PC-3 (cell line): ENCODE measurements at regions not wholly inside any gene's neighbourhood (a gene's known extent, or its start where the extent isn't known, plus 50 kb on each side); places are given as distances from the start of the nearest gene placed in this dataset.

Experiments used
- ATAC-seq: fragments of 200-7000 bp; cut with Tn5 transposase; 2 replicates; pipeline ENCODE4 v1.9.1; 2020; ENCODE audit warnings: mild to moderate bottlenecking, moderate library complexity
- BruUV-seq: library from RNA; stranded (reverse); fragments of 400-500 nt; replicated peaks from 2 replicates; lab custom pipeline; 2021; lab: Mats Ljungman, UMichigan
- CTCF ChIA-PET: fragments of 300-600 bp; sonication (Branson Sonifier 250); formaldehyde crosslinking; loops from one replicate; lab custom pipeline; 2022; ENCODE audit warnings: antibody characterized with exemption; lab: Charles Lee
- POLR2A ChIA-PET: fragments of 300-600 bp; sonication (Branson Sonifier 250); formaldehyde crosslinking; loops from one replicate; lab custom pipeline; 2022; ENCODE audit warnings: antibody characterized with exemption; ENCODE audit not compliant: unreplicated experiment; lab: Charles Lee
- DNase-seq: peaks from one replicate; pipeline ENCODE4 v3.0.0-alpha.2; 2015
- H2AFZ ChIP-seq: fragments of 300-600 bp; sonication (generic); 2 replicates; pipeline ENCODE4 v1.6.0; 2016; ENCODE audit warnings: antibody characterized with exemption, low read length
- H3F3A ChIP-seq: fragments of 300-600 bp; sonication (generic); one replicate; pipeline ENCODE4 v1.6.0; 2017; ENCODE audit warnings: antibody characterized with exemption, low read length, control low read depth, mild to moderate bottlenecking; ENCODE audit not compliant: unreplicated experiment
- H3K27ac ChIP-seq: fragments of 300-600 bp; sonication (generic); 2 replicates; pipeline ENCODE4 v1.5.1; 2016; ENCODE audit warnings: mild to moderate bottlenecking, low read length
- H3K27me3 ChIP-seq: fragments of 300-600 bp; sonication (generic); 2 replicates; pipeline ENCODE4 v1.6.1; 2016; ENCODE audit warnings: low read length, mixed read lengths
- H3K36me3 ChIP-seq: fragments of 300-600 bp; sonication (generic); 2 replicates; pipeline ENCODE4 v1.6.1; 2016; ENCODE audit warnings: low read depth, mixed run types, low read length, mixed read lengths
- H3K4me1 ChIP-seq: fragments of 300-600 bp; sonication (generic); 2 replicates; pipeline ENCODE4 v1.5.1; 2016; ENCODE audit warnings: low read length; ENCODE audit not compliant: insufficient read depth
- H3K4me2 ChIP-seq: fragments of 300-600 bp; sonication (generic); 2 replicates; pipeline ENCODE4 v1.6.0; 2016; ENCODE audit warnings: low read length
- H3K4me3 ChIP-seq: fragments of 300-600 bp; sonication (generic); 2 replicates; pipeline ENCODE4 v1.5.1; 2016; ENCODE audit warnings: mild to moderate bottlenecking, low read length, mixed read lengths
- H3K79me2 ChIP-seq: fragments of 300-600 bp; sonication (generic); 2 replicates; pipeline ENCODE4 v1.6.1; 2017; ENCODE audit warnings: low read length, mixed read lengths
- H3K9ac ChIP-seq: fragments of 300-600 bp; sonication (generic); 2 replicates; pipeline ENCODE4 v1.6.0; 2016; ENCODE audit warnings: mild to moderate bottlenecking, low read length
- H3K9me2 ChIP-seq: fragments of 300-600 bp; sonication (generic); replicated peaks from 2 replicates; pipeline ENCODE4 v1.6.1; 2016; ENCODE audit warnings: mixed run types, low read length, mixed read lengths
- H3K9me3 ChIP-seq: fragments of 300-600 bp; sonication (generic); 2 replicates; pipeline ENCODE4 v1.6.1; 2016; ENCODE audit warnings: low read length, mixed read lengths
- H4K20me1 ChIP-seq: fragments of 300-600 bp; sonication (generic); 2 replicates; pipeline ENCODE4 v1.6.1; 2016; ENCODE audit warnings: low read length, mixed read lengths
- EZH2 ChIP-seq: fragments of 300-600 bp; sonication (generic); IDR thresholded peaks from one replicate; pipeline ENCODE4 v1.6.1; 2017; ENCODE audit warnings: antibody characterized with exemption, mild to moderate bottlenecking, low read length; ENCODE audit not compliant: unreplicated experiment
- EZH2phosphoT487 ChIP-seq: fragments of 300-600 bp; sonication (generic); IDR thresholded peaks from 2 replicates; pipeline ENCODE4 v1.6.1; 2018; ENCODE audit warnings: mild to moderate bottlenecking, antibody characterized with exemption, low read length, borderline replicate concordance
- intact Hi-C: fragments of 100-400 bp; cut with micrococcal nuclease; formaldehyde crosslinking; loops from 2 replicates; pipeline ENCODE4 v1.9.0; 2023
- TF ChIP-seq, protein P1 (sequence below): fragments of 300-600 bp; sonication (generic); conservative IDR thresholded peaks from 2 replicates; pipeline ENCODE4 v1.5.1; 2017; ENCODE audit warnings: antibody characterized with exemption, low read depth, mild to moderate bottlenecking, low read length

DNA sequence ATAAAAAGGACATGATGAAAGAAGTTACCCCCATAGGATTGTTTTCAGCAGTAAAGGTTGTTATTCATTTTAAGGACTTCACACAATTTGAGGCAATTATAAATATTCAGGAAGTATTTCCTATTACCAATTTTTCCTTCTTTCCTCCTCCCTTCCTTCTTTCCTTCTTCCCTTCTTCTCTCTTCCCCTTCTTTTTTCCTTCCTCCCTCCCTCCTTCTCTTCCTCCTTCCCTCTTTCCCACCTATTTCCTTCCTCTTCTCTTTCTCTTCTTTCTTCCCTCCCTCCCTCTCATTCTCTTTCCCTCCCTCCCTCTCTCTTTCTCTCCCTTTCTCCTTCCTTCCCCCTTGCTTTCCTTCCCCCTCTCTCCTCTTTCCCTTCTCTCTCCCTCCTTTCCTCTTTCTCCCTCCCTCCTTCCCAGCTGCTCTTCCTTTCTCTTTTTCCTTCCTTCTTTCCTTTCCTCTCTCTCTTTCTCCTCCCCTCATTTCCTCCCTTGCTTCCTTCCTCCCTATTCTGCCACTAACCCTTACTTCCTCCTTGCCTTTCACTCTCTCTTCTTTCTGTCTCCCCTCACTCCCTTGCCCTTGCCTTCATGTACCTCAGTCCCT lies 105.1 kb downstream of the ADRB2 start:
- no peak overlapping the region for H3K27ac ChIP-seq
- no peak overlapping the region for H2AFZ ChIP-seq
- intact Hi-C loops, result no loop called here
- DNase-seq (no peak), ATAC-seq (no peak)
- H3F3A ChIP-seq, result no peaks in the 10 kb centered on the region
- H3K36me3 ChIP-seq, result no peaks in the 10 kb centered on the region
- no peaks in the 10 kb centered on the region for H4K20me1 ChIP-seq
- ChIA-PET POLR2A (interaction anchor here (0.5 kb wide), 1 partner anchor 11 kb away, joined by 3 read pairs; no protein-coding TSS in a partner anchor), CTCF (interaction anchor here (0.6 kb wide), 1 partner anchor 152 kb away, joined by 3 read pairs; no protein-coding TSS in a partner anchor)
- no peaks in the 10 kb centered on the region for H3K9me3 ChIP-seq
- H3K4me1 ChIP-seq, result peaks cover 6% of the 10 kb centered on the region; the same call in 1 of the 2 replicates
- no TSS peak for BruUV-seq
- H3K4me3 ChIP-seq, result no peak overlapping the region
- no peak overlapping the region for H3K9ac ChIP-seq
- no peaks in the 10 kb centered on the region for H3K79me2 ChIP-seq
- no peak for TF ChIP-seq EZH2phosphoT487
- no peaks in the 10 kb centered on the region for H3K9me2 ChIP-seq
- no peaks in the 10 kb centered on the region for H3K27me3 ChIP-seq
- no peak overlapping the region for H3K4me2 ChIP-seq

DNA sequence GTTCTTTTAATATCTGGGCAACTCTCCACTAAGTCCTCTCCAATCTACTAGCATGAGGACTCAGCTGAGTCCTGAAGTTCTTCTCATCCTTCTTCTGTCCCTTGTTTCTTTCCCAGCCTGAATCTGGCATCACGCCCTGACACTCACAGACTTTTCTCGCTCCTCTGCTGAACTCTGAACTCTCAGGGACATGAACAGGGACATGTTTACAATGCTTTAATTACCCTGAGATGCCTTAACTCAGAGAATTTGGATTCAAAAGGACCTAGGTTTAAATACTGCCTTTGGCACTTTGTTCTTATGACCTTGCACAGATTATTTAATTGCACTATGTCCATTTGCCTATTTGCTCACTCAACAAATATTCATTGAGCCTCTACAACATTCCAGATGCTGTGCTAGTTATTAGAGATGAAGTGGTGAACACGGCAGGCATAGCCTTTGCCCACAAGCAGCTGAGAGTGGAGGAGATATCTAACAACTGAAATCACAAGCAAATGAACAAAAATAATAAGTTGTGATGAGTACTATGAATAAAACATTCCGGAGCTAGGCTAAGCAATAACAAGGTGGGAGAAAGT lies 106.0 kb downstream of the ADRB2 start:
- H3K27me3 ChIP-seq, result no peaks in the 10 kb centered on the region
- BruUV-seq, result no TSS peak
- H3K9me3 ChIP-seq, result no peaks in the 10 kb centered on the region
- peaks cover 12% of the 10 kb centered on the region for H3K4me1 ChIP-seq
- H3K79me2 ChIP-seq, result no peaks in the 10 kb centered on the region
- no peak overlapping the region for H3K4me2 ChIP-seq
- no peaks in the 10 kb centered on the region for H4K20me1 ChIP-seq
- CTCF ChIA-PET, result interaction anchor here (0.6 kb wide), 1 partner anchor 153 kb away, joined by 3 read pairs; no protein-coding TSS in a partner anchor
- H2AFZ ChIP-seq, result no peak overlapping the region
- POLR2A ChIA-PET, result no interaction called here
- no peaks in the 10 kb centered on the region for H3K9me2 ChIP-seq
- ATAC-seq (no peak), DNase-seq (no peak)
- no peaks in the 10 kb centered on the region for H3K36me3 ChIP-seq
- H3K9ac ChIP-seq, result no peak overlapping the region
- H3F3A ChIP-seq, result no peaks in the 10 kb centered on the region
- TF ChIP-seq, protein P1, sequence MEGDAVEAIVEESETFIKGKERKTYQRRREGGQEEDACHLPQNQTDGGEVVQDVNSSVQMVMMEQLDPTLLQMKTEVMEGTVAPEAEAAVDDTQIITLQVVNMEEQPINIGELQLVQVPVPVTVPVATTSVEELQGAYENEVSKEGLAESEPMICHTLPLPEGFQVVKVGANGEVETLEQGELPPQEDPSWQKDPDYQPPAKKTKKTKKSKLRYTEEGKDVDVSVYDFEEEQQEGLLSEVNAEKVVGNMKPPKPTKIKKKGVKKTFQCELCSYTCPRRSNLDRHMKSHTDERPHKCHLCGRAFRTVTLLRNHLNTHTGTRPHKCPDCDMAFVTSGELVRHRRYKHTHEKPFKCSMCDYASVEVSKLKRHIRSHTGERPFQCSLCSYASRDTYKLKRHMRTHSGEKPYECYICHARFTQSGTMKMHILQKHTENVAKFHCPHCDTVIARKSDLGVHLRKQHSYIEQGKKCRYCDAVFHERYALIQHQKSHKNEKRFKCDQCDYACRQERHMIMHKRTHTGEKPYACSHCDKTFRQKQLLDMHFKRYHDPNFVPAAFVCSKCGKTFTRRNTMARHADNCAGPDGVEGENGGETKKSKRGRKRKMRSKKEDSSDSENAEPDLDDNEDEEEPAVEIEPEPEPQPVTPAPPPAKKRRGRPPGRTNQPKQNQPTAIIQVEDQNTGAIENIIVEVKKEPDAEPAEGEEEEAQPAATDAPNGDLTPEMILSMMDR, result no peak
- TF ChIP-seq EZH2phosphoT487 (no peak), EZH2 (no peak)
- intact Hi-C loops, result no loop called here
- H3K27ac ChIP-seq, result no peak overlapping the region
- H3K4me3 ChIP-seq, result no peak overlapping the region

- H3K9me2 ChIP-seq, result no peaks in the 10 kb centered on the region
- peaks cover 2% of the 10 kb centered on the region; the same call in 1 of the 2 replicates for H3K36me3 ChIP-seq
- H3K27ac ChIP-seq, result no peak overlapping the region
- POLR2A ChIA-PET, result interaction anchor here (0.5 kb wide), 1 partner anchor 33 kb away, joined by 3 read pairs; no protein-coding TSS in a partner anchor
- H4K20me1 ChIP-seq, result no peaks in the 10 kb centered on the region
- TF ChIP-seq EZH2 (no peak), EZH2phosphoT487 (no peak)
- TF ChIP-seq, protein P1, result no peak
- H3F3A ChIP-seq, result peaks cover 8% of the 10 kb centered on the region
- H2AFZ ChIP-seq, result no peak overlapping the region
- no peak overlapping the region for H3K9ac ChIP-seq
- H3K4me1 ChIP-seq, result peaks cover 9% of the 10 kb centered on the region
- intact Hi-C loops, result no loop called here
- no peak for DNase-seq
- H3K4me3 ChIP-seq, result no peak overlapping the region
- H3K27me3 ChIP-seq, result no peaks in the 10 kb centered on the region
- no peaks in the 10 kb centered on the region for H3K79me2 ChIP-seq
- ATAC-seq, result no peak
- peaks cover 6% of the 10 kb centered on the region for H3K9me3 ChIP-seq
- CTCF ChIA-PET, result no interaction called here
- no TSS peak for BruUV-seq
- no peak overlapping the region for H3K4me2 ChIP-seq
Measured at GRCh38 chr5:148933903-148934432, 107.6 kb downstream of the ADRB2 start.
